SK-N-SH (cell line): ENCODE measurements at regions not wholly inside any gene's neighbourhood (a gene's known extent, or its start where the extent isn't known, plus 50 kb on each side); places are given as distances from the start of the nearest gene placed in this dataset.

Experiments
- CTCF ChIA-PET: fragments of 300-600, 350-600 bp; formaldehyde crosslinking; extraction: SDS; loops from one replicate; lab custom pipeline; 2021; lab: Yijun Ruan, JAX
- POLR2A ChIA-PET: fragments of 350-600 bp; sonication (Branson Sonifier 250); formaldehyde crosslinking; extraction: SDS; loops from one replicate; lab custom pipeline; 2020; ENCODE audit warnings: antibody characterized with exemption, inconsistent platforms; lab: Yijun Ruan, JAX
- DNase-seq: peaks from one replicate; pipeline ENCODE4 v3.0.0; 2012
- H2AFZ ChIP-seq: fragments of 200-600 bp; sonication (generic); 2 replicates; pipeline ENCODE4 v1.8.1; 2016; ENCODE audit warnings: antibody characterized with exemption, mild to moderate bottlenecking, low read depth
- H3F3A ChIP-seq: fragments of 200-600 bp; sonication (generic); replicated peaks from 2 replicates; pipeline ENCODE3; 2016; ENCODE audit warnings: antibody characterized with exemption, mild to moderate bottlenecking; ENCODE audit not compliant: insufficient read depth
- H3K27ac ChIP-seq, 2 experiments: fragments of 200-500 bp in 1 of 2; fragments of 200-600 bp in 1 of 2; sonication (Bioruptor generic) in 1 of 2; sonication (generic), shearing (Covaris generic) in 1 of 2; 2 replicates each; pipeline versions ENCODE4 v1.5.1 to v1.6.1; 2014 to 2016; ENCODE audit warnings: low read depth in 2 of 2, inconsistent platforms in 1 of 2, low read length in 1 of 2, mild to moderate bottlenecking in 1 of 2, mixed read lengths in 1 of 2
- H3K27me3 ChIP-seq: fragments of 200-600 bp; sonication (generic), shearing (Covaris generic); 2 replicates; pipeline ENCODE4 v1.6.1; 2016; ENCODE audit warnings: mixed run types; ENCODE audit not compliant: insufficient read depth
- H3K36me3 ChIP-seq, 2 experiments: fragments of 200-500 bp in 1 of 2; fragments of 200-600 bp in 1 of 2; sonication (Bioruptor generic) in 1 of 2; sonication (generic) in 1 of 2; replicated peaks in 1 of 2; 2 replicates each; pipeline versions ENCODE3 to v1.5.1; 2014 to 2016; ENCODE audit warnings: low read length in 1 of 2, mild to moderate bottlenecking in 1 of 2; ENCODE audit not compliant: insufficient read depth in 2 of 2, control insufficient read depth in 1 of 2
- H3K4me1 ChIP-seq, 2 experiments: fragments of 200-500 bp in 1 of 2; fragments of 200-600 bp in 1 of 2; sonication (Bioruptor generic) in 1 of 2; sonication (generic), shearing (Covaris generic) in 1 of 2; 2 replicates each; pipeline versions ENCODE4 v1.5.1 to v1.6.1; 2014 to 2016; ENCODE audit warnings: low read depth in 1 of 2, low read length in 1 of 2, mixed run types in 1 of 2; ENCODE audit not compliant: insufficient read depth in 2 of 2, control insufficient read depth in 1 of 2
- H3K4me2 ChIP-seq: fragments of 200-600 bp; sonication (generic), shearing (Covaris generic); 2 replicates; pipeline ENCODE4 v1.6.1; 2017; ENCODE audit warnings: mixed run types
- H3K4me3 ChIP-seq, 2 experiments: fragments of 200-500 bp in 1 of 2; fragments of 200-600 bp in 1 of 2; sonication (Bioruptor generic) in 1 of 2; sonication (generic), shearing (Covaris generic) in 1 of 2; 2 replicates each; pipeline versions ENCODE4 v1.5.1 to v1.8.1; 2014 to 2016; ENCODE audit warnings: low read depth in 2 of 2, inconsistent platforms in 1 of 2, low read length in 1 of 2, mild to moderate bottlenecking in 1 of 2, mixed read lengths in 1 of 2, moderate library complexity in 1 of 2
- H3K79me2 ChIP-seq: fragments of 200-600 bp; sonication (generic); 2 replicates; pipeline ENCODE4 v1.8.1; 2017; ENCODE audit warnings: mild to moderate bottlenecking; ENCODE audit not compliant: insufficient read depth
- H3K9ac ChIP-seq: fragments of 200-600 bp; sonication (generic); 2 replicates; pipeline ENCODE4 v1.6.1; 2017; ENCODE audit warnings: mixed run types
- H3K9me2 ChIP-seq: fragments of 200-600 bp; sonication (generic); 2 replicates; pipeline ENCODE4 v1.6.1; 2017; ENCODE audit warnings: mixed run types
- H3K9me3 ChIP-seq: fragments of 200-600 bp; sonication (generic); 2 replicates; pipeline ENCODE4 v1.6.1; 2017; ENCODE audit warnings: mixed run types, mild to moderate bottlenecking, moderate library complexity
- H4K20me1 ChIP-seq: fragments of 200-600 bp; sonication (generic); 2 replicates; pipeline ENCODE4 v1.6.1; 2017; ENCODE audit warnings: mild to moderate bottlenecking, mixed run types; ENCODE audit not compliant: insufficient read depth
- CHD2 ChIP-seq: fragments of 150-350 bp; IDR thresholded peaks from 2 replicates; pipeline ENCODE4 v1.6.1; 2018; ENCODE audit warnings: low read length; ENCODE audit not compliant: partially characterized antibody
- EP300 ChIP-seq, 2 experiments: IDR thresholded peaks; 2 replicates each; pipeline versions ENCODE4 v1.4.0 to v1.6.1; 2012; ENCODE audit warnings: borderline replicate concordance in 1 of 2, low read depth in 1 of 2, low read length in 1 of 2
- FOXM1 ChIP-seq: IDR thresholded peaks from 2 replicates; pipeline ENCODE4 v1.4.0; 2012; ENCODE audit warnings: low read depth, mild to moderate bottlenecking
- POLR2AphosphoS5 ChIP-seq: IDR thresholded peaks from 2 replicates; pipeline ENCODE4 v1.6.1; 2012; ENCODE audit warnings: low read depth, low read length
- RFX5 ChIP-seq: IDR thresholded peaks from 2 replicates; pipeline ENCODE4 v1.6.1; 2012; ENCODE audit warnings: mild to moderate bottlenecking, improper control_type of control experiment, low read length
- SIN3A ChIP-seq: IDR thresholded peaks from 2 replicates; pipeline ENCODE4 v1.6.1; 2012; ENCODE audit warnings: low read depth, mild to moderate bottlenecking, low read length, moderate library complexity, borderline replicate concordance
- TEAD4 ChIP-seq: IDR thresholded peaks from 2 replicates; pipeline ENCODE4 v1.4.0; 2012; ENCODE audit warnings: mild to moderate bottlenecking, borderline replicate concordance; ENCODE audit not compliant: insufficient read depth
- WGBS: methylation state at CpG from one replicate; pipeline ENCODE4 v1.1.6; 2017; ENCODE audit warnings: low lambda C conversion rate; 5-methylcytosine and 5-hydroxymethylcytosine counted together
- TF ChIP-seq, protein P1 (sequence below): IDR thresholded peaks from 2 replicates; pipeline ENCODE4; 2012
- TF ChIP-seq, protein P2 (sequence below): fragments of 200-600 bp; sonication (generic); IDR thresholded peaks from 2 replicates; pipeline ENCODE4 v1.6.1; 2017; ENCODE audit warnings: antibody characterized with exemption, mild to moderate bottlenecking, moderate library complexity

DNA sequence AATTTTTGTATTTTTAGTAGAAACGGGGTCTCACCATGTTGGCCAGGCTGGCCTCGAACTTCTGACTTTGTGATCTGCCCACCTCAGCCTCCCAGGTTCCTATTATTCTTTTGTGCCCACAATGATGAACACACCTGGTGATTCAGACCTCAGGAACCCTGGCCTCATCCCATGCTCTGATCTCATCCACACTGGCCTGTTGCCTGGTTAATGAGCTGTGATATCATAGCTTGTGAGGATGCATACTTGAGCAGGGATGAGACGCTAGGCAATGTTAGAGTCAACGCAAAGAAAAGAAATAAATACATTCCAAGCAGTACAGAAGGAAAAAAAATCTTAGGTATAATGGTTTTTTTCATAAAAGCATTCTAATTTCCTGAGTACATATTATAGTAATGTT lies 82.4 kb upstream of the RNF32 start (continued):
- TF ChIP-seq, protein P1, sequence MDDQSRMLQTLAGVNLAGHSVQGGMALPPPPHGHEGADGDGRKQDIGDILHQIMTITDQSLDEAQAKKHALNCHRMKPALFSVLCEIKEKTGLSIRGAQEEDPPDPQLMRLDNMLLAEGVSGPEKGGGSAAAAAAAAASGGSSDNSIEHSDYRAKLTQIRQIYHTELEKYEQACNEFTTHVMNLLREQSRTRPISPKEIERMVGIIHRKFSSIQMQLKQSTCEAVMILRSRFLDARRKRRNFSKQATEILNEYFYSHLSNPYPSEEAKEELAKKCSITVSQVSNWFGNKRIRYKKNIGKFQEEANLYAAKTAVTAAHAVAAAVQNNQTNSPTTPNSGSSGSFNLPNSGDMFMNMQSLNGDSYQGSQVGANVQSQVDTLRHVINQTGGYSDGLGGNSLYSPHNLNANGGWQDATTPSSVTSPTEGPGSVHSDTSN: no peak
- TF ChIP-seq CHD2: no peak
- TF ChIP-seq POLR2AphosphoS5: no peak
- TF ChIP-seq EP300 (IDR thresholded peaks at IDR 0.05; ENCODE audit: borderline replicate concordance in 1 of 2, low read depth in 1 of 2, low read length in 1 of 2): no peak
- TF ChIP-seq RFX5: no peak
- TF ChIP-seq FOXM1: no peak
- TF ChIP-seq TEAD4: no peak

DNA sequence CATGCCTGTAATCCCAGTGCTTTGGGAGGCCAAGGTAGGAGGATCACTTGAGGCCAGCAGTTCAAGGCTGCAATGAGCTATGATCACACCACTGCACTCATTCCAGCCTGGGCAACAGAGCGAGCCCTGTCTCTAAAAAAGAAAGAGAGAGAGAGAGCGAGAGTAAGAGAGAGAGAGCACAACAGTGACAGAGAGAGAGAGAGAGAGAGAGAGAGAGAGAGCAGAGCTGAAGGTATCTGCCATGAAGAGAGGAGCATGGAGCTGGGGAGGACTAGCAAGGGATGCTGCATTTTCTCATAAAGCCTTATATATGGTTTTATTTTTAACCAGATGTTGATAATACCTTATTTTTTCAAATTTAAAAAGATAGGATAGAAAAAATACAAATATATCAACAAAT lies 84.5 kb upstream of the RNF32 start:
- no peak overlapping the region for H3K27ac ChIP-seq
- no peaks in the 10 kb centered on the region for H3K27me3 ChIP-seq
- 46% methylated on average over 2 of the region's 2 CpGs for WGBS
- POLR2A ChIA-PET: no interaction called here
- no peaks in the 10 kb centered on the region for H3K9me3 ChIP-seq
- H4K20me1 ChIP-seq: no peaks in the 10 kb centered on the region
- no peak overlapping the region for H3K9ac ChIP-seq
- no peak for TF ChIP-seq SIN3A
- no peaks in the 10 kb centered on the region for H3K4me1 ChIP-seq
- H3K36me3 ChIP-seq: no peaks in the 10 kb centered on the region
- H3K9me2 ChIP-seq: no peaks in the 10 kb centered on the region
- H3K4me3 ChIP-seq: no peak overlapping the region
- H3F3A ChIP-seq: no peaks in the 10 kb centered on the region
- DNase-seq: no peak
- CTCF ChIA-PET: no interaction called here
- H3K79me2 ChIP-seq: no peaks in the 10 kb centered on the region
- no peak overlapping the region for H3K4me2 ChIP-seq
- H2AFZ ChIP-seq: no peak overlapping the region

DNA sequence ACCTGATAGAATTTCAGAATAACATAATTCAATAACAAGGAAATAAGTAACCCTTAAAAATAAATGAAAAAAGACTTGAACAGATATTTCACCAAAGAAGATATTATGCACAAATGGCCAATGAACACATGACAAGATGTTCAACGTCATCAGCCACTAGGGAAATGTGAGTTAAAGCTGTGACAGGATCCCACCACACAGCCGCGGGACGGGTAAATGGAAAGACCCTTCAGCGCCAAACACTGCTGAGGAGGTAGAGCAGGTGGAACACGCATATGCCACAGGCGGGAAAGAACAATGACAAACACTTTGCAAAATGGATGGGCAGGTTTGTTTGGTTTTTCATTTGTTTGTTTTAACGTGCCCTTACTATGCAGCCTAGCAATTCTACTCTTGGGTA lies 86.1 kb upstream of the RNF32 start:
- no peaks in the 10 kb centered on the region for H3K79me2 ChIP-seq
- no peaks in the 10 kb centered on the region for H3K4me1 ChIP-seq
- no peaks in the 10 kb centered on the region for H4K20me1 ChIP-seq
- H3K9me2 ChIP-seq: no peaks in the 10 kb centered on the region
- no peaks in the 10 kb centered on the region for H3K36me3 ChIP-seq
- H3K9me3 ChIP-seq: no peaks in the 10 kb centered on the region
- H2AFZ ChIP-seq: no peak overlapping the region
- H3K27ac ChIP-seq: no peak overlapping the region
- H3F3A ChIP-seq: no peaks in the 10 kb centered on the region
- CTCF ChIA-PET: interaction anchor here (1.0 kb wide), 1 partner anchor 14 kb away, joined by 3 read pairs; no protein-coding TSS in a partner anchor
- H3K4me2 ChIP-seq: no peak overlapping the region
- no peak overlapping the region for H3K9ac ChIP-seq
- no peak for DNase-seq
- WGBS: 68% methylated on average over 8 of the region's 8 CpGs
- POLR2A ChIA-PET: no interaction called here
- H3K4me3 ChIP-seq: no peak overlapping the region
- TF ChIP-seq RFX5: peak; percentile 72; the same call in 1 of the 2 replicates
- TF ChIP-seq, protein P2, sequence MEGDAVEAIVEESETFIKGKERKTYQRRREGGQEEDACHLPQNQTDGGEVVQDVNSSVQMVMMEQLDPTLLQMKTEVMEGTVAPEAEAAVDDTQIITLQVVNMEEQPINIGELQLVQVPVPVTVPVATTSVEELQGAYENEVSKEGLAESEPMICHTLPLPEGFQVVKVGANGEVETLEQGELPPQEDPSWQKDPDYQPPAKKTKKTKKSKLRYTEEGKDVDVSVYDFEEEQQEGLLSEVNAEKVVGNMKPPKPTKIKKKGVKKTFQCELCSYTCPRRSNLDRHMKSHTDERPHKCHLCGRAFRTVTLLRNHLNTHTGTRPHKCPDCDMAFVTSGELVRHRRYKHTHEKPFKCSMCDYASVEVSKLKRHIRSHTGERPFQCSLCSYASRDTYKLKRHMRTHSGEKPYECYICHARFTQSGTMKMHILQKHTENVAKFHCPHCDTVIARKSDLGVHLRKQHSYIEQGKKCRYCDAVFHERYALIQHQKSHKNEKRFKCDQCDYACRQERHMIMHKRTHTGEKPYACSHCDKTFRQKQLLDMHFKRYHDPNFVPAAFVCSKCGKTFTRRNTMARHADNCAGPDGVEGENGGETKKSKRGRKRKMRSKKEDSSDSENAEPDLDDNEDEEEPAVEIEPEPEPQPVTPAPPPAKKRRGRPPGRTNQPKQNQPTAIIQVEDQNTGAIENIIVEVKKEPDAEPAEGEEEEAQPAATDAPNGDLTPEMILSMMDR: no peak
- H3K27me3 ChIP-seq: no peaks in the 10 kb centered on the region
